Natural killer cell (primary cell): ENCODE measurements at regions not wholly inside any gene's neighbourhood (a gene's known extent, or its start where the extent isn't known, plus 50 kb on each side); places are given as distances from the start of the nearest gene placed in this dataset.

Source experiments
- ATAC-seq, 3 donors: fragments of 150-1000 bp in 2 of 3; fragments of 200-7000 bp in 1 of 3; cut with Tn5 transposase; 1 replicate in 1 of 3; 2 replicates in 2 of 3; pipeline ENCODE4 v1.10.0; 2021; ENCODE audit warnings: mild to moderate bottlenecking in 2 of 3, moderate library complexity in 2 of 3
- DNase-seq, 2 donors: peaks; one replicate each; pipeline versions ENCODE4 v3.0.0 to v3.0.0-alpha.2; 2013 to 2021; ENCODE audit warnings: mixed read lengths in 1 of 2
- H3K27ac ChIP-seq: one replicate; pipeline ENCODE4 v1.5.1; 2013; ENCODE audit warnings: mild to moderate bottlenecking, low read length
- H3K27me3 ChIP-seq: one replicate; pipeline ENCODE4 v1.6.1; 2013; ENCODE audit warnings: low read length; ENCODE audit not compliant: control insufficient read depth, insufficient read depth
- H3K36me3 ChIP-seq: one replicate; pipeline ENCODE4 v1.6.1; 2013; ENCODE audit warnings: low read length; ENCODE audit not compliant: control insufficient read depth, insufficient read depth
- H3K4me1 ChIP-seq: one replicate; pipeline ENCODE4 v1.6.1; 2013; ENCODE audit warnings: low read length; ENCODE audit not compliant: control insufficient read depth, insufficient read depth
- H3K4me3 ChIP-seq: one replicate; pipeline ENCODE4 v1.5.1; 2013; ENCODE audit warnings: low read length
- H3K9me3 ChIP-seq: one replicate; pipeline ENCODE4 v1.6.1; 2013; ENCODE audit warnings: low read length; ENCODE audit not compliant: control insufficient read depth, insufficient read depth
- H3K27ac Mint-ChIP-seq, 2 donors: one replicate each; pipeline ENCODE4 v1.8.0; 2022; ENCODE audit warnings: mild to moderate bottlenecking in 2 of 2, mixed read lengths in 2 of 2, moderate library complexity in 1 of 2
- H3K27me3 Mint-ChIP-seq, 2 donors: one replicate each; pipeline ENCODE4 v1.8.0; 2022; ENCODE audit warnings: low read depth in 2 of 2, mixed read lengths in 2 of 2
- H3K36me3 Mint-ChIP-seq: one replicate; pipeline ENCODE4 v1.8.0; 2022; ENCODE audit warnings: mixed read lengths
- H3K4me1 Mint-ChIP-seq, 2 donors: one replicate each; pipeline ENCODE4 v1.8.0; 2022; ENCODE audit warnings: mixed read lengths in 2 of 2
- H3K4me3 Mint-ChIP-seq: one replicate; pipeline ENCODE4 v1.8.0; 2022; ENCODE audit warnings: mild to moderate bottlenecking, moderate library complexity, mixed read lengths
- H3K9me3 Mint-ChIP-seq, 2 donors: one replicate each; pipeline ENCODE4 v1.8.0; 2022; ENCODE audit warnings: mixed read lengths in 2 of 2
- CTCF ChIP-seq: fragments of 200-600 bp; IDR thresholded peaks from one replicate; pipeline ENCODE4 v1.8.0; 2022; ENCODE audit warnings: antibody characterized with exemption
- WGBS: methylation state at CpG from one replicate; pipeline ENCODE4 v1.1.7; 2013; ENCODE audit warnings: missing lambda C conversion rate; ENCODE audit not compliant: insufficient coverage; 5-methylcytosine and 5-hydroxymethylcytosine counted together
- intact Hi-C: fragments of 100-400 bp; cut with micrococcal nuclease; formaldehyde crosslinking; loops from one replicate; pipeline ENCODE4 v1.14.2; 2022

GRCh38 chr21:27839512-27840115, 872.7 kb upstream of the ADAMTS5 start:
- 78% methylated on average over 1 of the region's 3 CpGs for WGBS
- ATAC-seq (no peak), DNase-seq (no peak)
- Histone ChIP-seq H3K9me3 (no peaks in the 10 kb centered on the region), H3K27ac (no peak overlapping the region), H3K4me3 (no peak overlapping the region), H3K27me3 (no peaks in the 10 kb centered on the region), H3K36me3 (no peaks in the 10 kb centered on the region), H3K4me1 (no peaks in the 10 kb centered on the region)
- Mint-ChIP-seq H3K4me1 (no peaks in the 10 kb centered on the region), H3K9me3 (peaks cover 6 to 11% of the 10 kb centered on the region in 2 donors), H3K36me3 (no peaks in the 10 kb centered on the region), H3K27me3 (no peaks in the 10 kb centered on the region), H3K27ac (no peak overlapping the region), H3K4me3 (no peak overlapping the region)
- TF ChIP-seq CTCF = no peak
- intact Hi-C loops = no loop called here

- no peaks in the 10 kb centered on the region for H3K27me3 ChIP-seq
- WGBS = 86% methylated on average over 1 of the region's 1 CpG
- Mint-ChIP-seq H3K27me3 (no peaks in the 10 kb centered on the region), H3K9me3 (peaks cover 9 to 14% of the 10 kb centered on the region in 2 donors), H3K4me3 (no peak overlapping the region), H3K36me3 (no peaks in the 10 kb centered on the region), H3K27ac (no peak overlapping the region), H3K4me1 (no peaks in the 10 kb centered on the region)
- H3K27ac ChIP-seq = no peak overlapping the region
- H3K4me1 ChIP-seq = no peaks in the 10 kb centered on the region
- H3K36me3 ChIP-seq = no peaks in the 10 kb centered on the region
- ATAC-seq (no peak), DNase-seq (no peak)
- no peak overlapping the region for H3K4me3 ChIP-seq
- TF ChIP-seq CTCF = no peak
- no peaks in the 10 kb centered on the region for H3K9me3 ChIP-seq
- intact Hi-C loops = no loop called here
Measured at GRCh38 chr21:27838573-27838972, 871.7 kb upstream of the ADAMTS5 start.

GRCh38 chr21:27837936-27838335, 871.0 kb upstream of the ADAMTS5 start:
- intact Hi-C loops = no loop called here
- WGBS = 100% methylated on average over 1 of the region's 1 CpG
- H3K4me1 Mint-ChIP-seq = no peaks in the 10 kb centered on the region

More at GRCh38 chr21:27837936-27838335, 871.0 kb upstream of the ADAMTS5 start:
- Mint-ChIP-seq H3K36me3 (no peaks in the 10 kb centered on the region), H3K27ac (no peak overlapping the region), H3K27me3 (no peaks in the 10 kb centered on the region), H3K4me3 (no peak overlapping the region), H3K9me3 (peaks cover 9 to 12% of the 10 kb centered on the region in 2 donors)
- Histone ChIP-seq H3K36me3 (no peaks in the 10 kb centered on the region), H3K4me3 (no peak overlapping the region), H3K27ac (no peak overlapping the region), H3K27me3 (no peaks in the 10 kb centered on the region), H3K9me3 (no peaks in the 10 kb centered on the region), H3K4me1 (no peaks in the 10 kb centered on the region)
- DNase-seq = no peak
- no peak for TF ChIP-seq CTCF
- ATAC-seq = no peak
